ENCODE measurements at regions not wholly inside any gene's neighbourhood (a gene's known extent, or its start where the extent isn't known, plus 50 kb on each side); places are given as distances from the start of the nearest gene placed in this dataset.

- no peak for ATAC-seq
- no peak overlapping the region for H3K4me3 ChIP-seq
- no peaks in the 10 kb centered on the region for H3K9me3 ChIP-seq
- TF ChIP-seq POLR2A (IDR thresholded peaks at IDR 0.05) (no peak), CTCF (IDR thresholded peaks at IDR 0.05 in 4 of 5, conservative IDR thresholded peaks at IDR 0.05 in 1 of 5) (no peak)
- intact Hi-C loops (cut with DNase I; ENCODE audit: low total_unique reads): no loop called here
- no peaks in the 10 kb centered on the region for H3K4me1 ChIP-seq
- H3K27me3 ChIP-seq: no peaks in the 10 kb centered on the region
- H3K27ac ChIP-seq: no peak overlapping the region
- in situ Hi-C loops (cut with MboI; ENCODE audit: low sequenced_read_pairs in 4 of 4): no loop called here
- H3K36me3 ChIP-seq: no peaks in the 10 kb centered on the region
- no peak for DNase-seq
These were observed 399.9 kb upstream of the PITX2 start for GRCh38 chr4:111022758-111023157.

GRCh38 chr4:111027526-111027925, 404.6 kb upstream of the PITX2 start:
- H3K36me3 ChIP-seq: no peaks in the 10 kb centered on the region
- ATAC-seq (no peak), DNase-seq (no peak)
- in situ Hi-C loops (cut with MboI; ENCODE audit: low sequenced_read_pairs in 4 of 4): no loop called here
- H3K4me3 ChIP-seq: no peak overlapping the region
- TF ChIP-seq CTCF (IDR thresholded peaks at IDR 0.05 in 4 of 5, conservative IDR thresholded peaks at IDR 0.05 in 1 of 5): no peak
- intact Hi-C loops (cut with DNase I; ENCODE audit: low total_unique reads): no loop called here
- no peaks in the 10 kb centered on the region for H3K9me3 ChIP-seq
- H3K27ac ChIP-seq: no peak overlapping the region
- no peaks in the 10 kb centered on the region for H3K4me1 ChIP-seq
- H3K27me3 ChIP-seq: no peaks in the 10 kb centered on the region

- intact Hi-C loops (cut with DNase I; ENCODE audit: low total_unique reads): no loop called here
- in situ Hi-C loops (cut with MboI; ENCODE audit: low sequenced_read_pairs in 4 of 4): no loop called here
- H3K36me3 ChIP-seq: no peaks in the 10 kb centered on the region
- no peak for TF ChIP-seq POLR2A (IDR thresholded peaks at IDR 0.05)
- no peak for TF ChIP-seq CTCF (IDR thresholded peaks at IDR 0.05 in 4 of 5, conservative IDR thresholded peaks at IDR 0.05 in 1 of 5)
- no peaks in the 10 kb centered on the region for H3K4me1 ChIP-seq
- no peaks in the 10 kb centered on the region for H3K27me3 ChIP-seq
- H3K4me3 ChIP-seq: no peak overlapping the region
- H3K9me3 ChIP-seq: no peaks in the 10 kb centered on the region
- DNase-seq: no peak
- no peak for ATAC-seq
- H3K27ac ChIP-seq: no peak overlapping the region
These were observed 405.9 kb upstream of the PITX2 start for GRCh38 chr4:111028795-111029194.

- Histone ChIP-seq H3K27me3 (no peaks in the 10 kb centered on the region), H3K4me1 (no peaks in the 10 kb centered on the region), H3K9me3 (no peaks in the 10 kb centered on the region), H3K4me3 (no peak overlapping the region), H3K36me3 (no peaks in the 10 kb centered on the region), H3K27ac (no peak overlapping the region)
- TF ChIP-seq POLR2A (IDR thresholded peaks at IDR 0.05): no peak
- no peak for TF ChIP-seq CTCF (IDR thresholded peaks at IDR 0.05 in 4 of 5, conservative IDR thresholded peaks at IDR 0.05 in 1 of 5)
- ATAC-seq (no peak), DNase-seq (no peak)
- in situ Hi-C loops (cut with MboI; ENCODE audit: low sequenced_read_pairs in 4 of 4): no loop called here
- intact Hi-C loops (cut with DNase I; ENCODE audit: low total_unique reads): no loop called here
These were observed 408.2 kb upstream of the PITX2 start for GRCh38 chr4:111031001-111031579.

- Histone ChIP-seq H3K4me1 (no peaks in the 10 kb centered on the region), H3K36me3 (no peaks in the 10 kb centered on the region), H3K4me3 (no peak overlapping the region), H3K27ac (no peak overlapping the region), H3K27me3 (no peaks in the 10 kb centered on the region), H3K9me3 (no peaks in the 10 kb centered on the region)
- TF ChIP-seq CTCF (IDR thresholded peaks at IDR 0.05 in 4 of 5, conservative IDR thresholded peaks at IDR 0.05 in 1 of 5) (no peak), POLR2A (IDR thresholded peaks at IDR 0.05) (no peak)
- no peak for ATAC-seq
- intact Hi-C loops (cut with DNase I; ENCODE audit: low total_unique reads): no loop called here
- DNase-seq: no peak
- in situ Hi-C loops (cut with MboI; ENCODE audit: low sequenced_read_pairs in 4 of 4): no loop called here
These were observed 408.7 kb upstream of the PITX2 start for GRCh38 chr4:111031596-111031995.
